HepG2 (cell line): ENCODE measurements at regions not wholly inside any gene's neighbourhood (a gene's known extent, or its start where the extent isn't known, plus 50 kb on each side); places are given as distances from the start of the nearest gene placed in this dataset.

Experiments
- ATAC-seq: fragments of 200-7000 bp; cut with Tn5 transposase; 3 replicates; pipeline ENCODE4 v1.9.1; 2020; ENCODE audit warnings: mild to moderate bottlenecking, moderate library complexity
- BruUV-seq: library from RNA; stranded (reverse); fragments of 400-500 nt; replicated peaks from 2 replicates; lab custom pipeline; 2021; lab: Mats Ljungman, UMichigan
- CTCF ChIA-PET: fragments of 300-600 bp; formaldehyde crosslinking; extraction: SDS; loops from one replicate; lab custom pipeline; 2021; ENCODE audit warnings: low total read pairs, inconsistent platforms, low intra/inter-chr PET ratio; lab: Yijun Ruan, JAX
- POLR2A ChIA-PET: fragments of 350-600 bp; sonication (Branson Sonifier 250); formaldehyde crosslinking; loops from one replicate; lab custom pipeline; 2020; ENCODE audit warnings: antibody characterized with exemption, inconsistent platforms; lab: Yijun Ruan, JAX
- DNase-seq: peaks from one replicate; pipeline ENCODE4 v3.0.0-alpha.2; 2015; ENCODE audit warnings: low spot score
- FAIRE-seq: peaks from 3 replicates; lab custom pipeline; 2011; peaks lifted over from hg19 to GRCh38; lab: Jason Lieb, UNC
- H2AFZ ChIP-seq: one replicate; pipeline ENCODE4 v1.6.1; 2011; ENCODE audit warnings: low read length, inconsistent platforms
- H3K27ac ChIP-seq: fragments of 300-600 bp; 3 replicates; pipeline ENCODE4 v1.8.0; 2011; ENCODE audit warnings: mixed run types, mild to moderate bottlenecking, mixed read lengths, low read length, inconsistent platforms; ENCODE audit not compliant: insufficient read depth; ENCODE audit errors: extremely low read length
- H3K27me3 ChIP-seq, 2 experiments: fragments of 200-600 bp in 1 of 2; 2 replicates in 1 of 2; 3 replicates in 1 of 2; pipeline versions ENCODE4 v1.6.0 to v1.8.0; 2011; ENCODE audit warnings: low read length in 2 of 2, mild to moderate bottlenecking in 2 of 2, moderate library complexity in 2 of 2, inconsistent platforms in 1 of 2; ENCODE audit not compliant: insufficient read depth in 2 of 2, control insufficient read depth in 1 of 2
- H3K36me3 ChIP-seq, 2 experiments: fragments of 200-600 bp in 1 of 2; replicated peaks in 1 of 2; 2 replicates in 1 of 2; 3 replicates in 1 of 2; pipeline versions ENCODE4 v1.5.1 to v1.8.0; 2011; ENCODE audit warnings: low read length in 2 of 2, inconsistent platforms in 1 of 2; ENCODE audit not compliant: insufficient read depth in 2 of 2, control insufficient read depth in 1 of 2
- H3K4me1 ChIP-seq: 2 replicates; pipeline ENCODE4 v1.5.1; 2012; ENCODE audit warnings: low read length, inconsistent platforms; ENCODE audit not compliant: insufficient read depth
- H3K4me2 ChIP-seq: 2 replicates; pipeline ENCODE4 v1.6.0; 2011; ENCODE audit warnings: low read depth, low read length, inconsistent platforms
- H3K4me3 ChIP-seq, 3 experiments: fragments of 200-600 bp in 1 of 3; sonication (generic), shearing (Covaris generic) in 1 of 3; replicated peaks in 1 of 3; 2 replicates each; pipeline ENCODE4 v1.5.1; 2011 to 2016; ENCODE audit warnings: low read length in 3 of 3, inconsistent platforms in 2 of 3, low read depth in 2 of 3, mild to moderate bottlenecking in 2 of 3, control low read depth in 1 of 3, mixed read lengths in 1 of 3; ENCODE audit not compliant: insufficient read depth in 1 of 3
- H3K79me2 ChIP-seq: one replicate; pipeline ENCODE4 v1.6.1; 2011; ENCODE audit warnings: low read length, inconsistent platforms; ENCODE audit not compliant: insufficient read depth
- H3K9ac ChIP-seq: 2 replicates; pipeline ENCODE4 v1.6.0; 2011; ENCODE audit warnings: mild to moderate bottlenecking, low read depth, low read length, inconsistent platforms; ENCODE audit not compliant: insufficient read depth
- H3K9me3 ChIP-seq: 2 replicates; pipeline ENCODE4 v1.5.1; 2012; ENCODE audit warnings: mild to moderate bottlenecking, low read length
- H4K20me1 ChIP-seq: 2 replicates; pipeline ENCODE4 v1.6.0; 2011; ENCODE audit warnings: inconsistent platforms, mild to moderate bottlenecking, low read length, moderate library complexity; ENCODE audit not compliant: insufficient read depth
- ARID2 ChIP-seq: sonication (generic); formaldehyde crosslinking; IDR thresholded peaks from 2 replicates; pipeline ENCODE4 v1.8.1; 2022; ENCODE audit warnings: mild to moderate bottlenecking, missing genetic modification reagents, borderline replicate concordance
- ARNTL ChIP-seq: sonication (generic); formaldehyde crosslinking; IDR thresholded peaks from 2 replicates; pipeline ENCODE4 v1.4.0; 2020; ENCODE audit warnings: mild to moderate bottlenecking, missing genetic modification reagents
- FOXC1 ChIP-seq: sonication (generic); formaldehyde crosslinking; IDR thresholded peaks from 2 replicates; pipeline ENCODE4 v1.8.0; 2022; ENCODE audit warnings: mild to moderate bottlenecking, missing genetic modification reagents, borderline replicate concordance
- HDAC2 ChIP-seq: sonication (generic); formaldehyde crosslinking; IDR thresholded peaks from 2 replicates; pipeline ENCODE4 v1.4.0; 2020; ENCODE audit warnings: missing genetic modification reagents
- KLF9 ChIP-seq: IDR thresholded peaks from 2 replicates; pipeline ENCODE4 v1.6.1; 2016; ENCODE audit warnings: low read depth
- NFYB ChIP-seq: sonication (generic); formaldehyde crosslinking; IDR thresholded peaks from 2 replicates; pipeline ENCODE4 v1.4.0; 2020; ENCODE audit warnings: missing genetic modification reagents
- ZBTB7B ChIP-seq: sonication (generic); formaldehyde crosslinking; IDR thresholded peaks from 2 replicates; pipeline ENCODE4 v1.4.0; 2020; ENCODE audit warnings: missing genetic modification reagents
- WGBS: methylation state at CpG from one replicate; pipeline ENCODE4 v1.1.6; 2017; ENCODE audit warnings: low lambda C conversion rate; 5-methylcytosine and 5-hydroxymethylcytosine counted together
- in situ Hi-C: cut with HindIII; loops from 2 replicates; pipeline ENCODE4 v1.10.0; 2017; ENCODE audit warnings: low pct_unique_long_range_greater_than_20kb; ENCODE audit not compliant: extremely low pct_ligation_motif_present
- intact Hi-C: fragments of 100-400 bp; cut with micrococcal nuclease; formaldehyde crosslinking; loops from one replicate; pipeline ENCODE4 v1.10.0; 2022; ENCODE audit not compliant: unreplicated experiment
- TF ChIP-seq, protein P1 (sequence below): sonication (generic); formaldehyde crosslinking; IDR thresholded peaks from 2 replicates; pipeline ENCODE4 v1.8.0; 2022; ENCODE audit warnings: low read depth, missing genetic modification reagents
- TF ChIP-seq, protein P2 (sequence below): sonication (generic); formaldehyde crosslinking; IDR thresholded peaks from 2 replicates; pipeline ENCODE4 v1.9.0; 2021; ENCODE audit warnings: missing genetic modification reagents, borderline replicate concordance

DNA sequence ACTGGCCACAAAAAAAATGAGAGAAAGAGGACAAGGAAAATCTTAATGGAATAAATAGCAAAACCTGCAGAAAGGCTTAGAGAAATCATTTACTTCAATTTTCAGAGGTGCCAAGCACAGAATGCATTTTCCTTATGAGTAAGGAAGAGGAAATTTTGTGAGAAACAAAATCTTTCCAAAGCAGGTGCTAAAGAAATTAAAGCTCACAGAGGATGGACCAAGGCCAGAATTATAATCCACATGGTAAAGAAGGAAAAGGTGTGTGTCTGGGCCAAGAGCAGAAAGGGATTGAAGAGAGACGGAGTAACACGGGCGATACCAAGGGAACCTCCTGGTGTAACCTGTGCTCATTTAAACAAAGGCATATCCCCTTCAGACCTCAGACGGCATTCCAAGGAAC, 340.0 kb upstream of the NFIA start:
- CTCF ChIA-PET = no interaction called here
- POLR2A ChIA-PET = no interaction called here
- TF ChIP-seq, protein P1, sequence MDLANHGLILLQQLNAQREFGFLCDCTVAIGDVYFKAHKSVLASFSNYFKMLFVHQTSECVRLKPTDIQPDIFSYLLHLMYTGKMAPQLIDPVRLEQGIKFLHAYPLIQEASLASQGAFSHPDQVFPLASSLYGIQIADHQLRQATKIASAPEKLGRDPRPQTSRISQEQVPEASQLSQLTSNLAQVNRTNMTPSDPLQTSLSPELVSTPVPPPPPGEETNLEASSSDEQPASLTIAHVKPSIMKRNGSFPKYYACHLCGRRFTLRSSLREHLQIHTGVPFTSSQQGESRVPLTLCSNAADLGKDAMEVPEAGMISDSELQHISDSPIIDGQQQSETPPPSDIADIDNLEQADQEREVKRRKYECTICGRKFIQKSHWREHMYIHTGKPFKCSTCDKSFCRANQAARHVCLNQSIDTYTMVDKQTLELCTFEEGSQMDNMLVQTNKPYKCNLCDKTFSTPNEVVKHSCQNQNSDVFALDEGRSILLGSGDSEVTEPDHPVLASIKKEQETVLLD (CRISPR knock-in tag) = no peak
- TF ChIP-seq ARNTL (CRISPR knock-in tag) = no peak
- TF ChIP-seq FOXC1 = no peak
- TF ChIP-seq, protein P2, sequence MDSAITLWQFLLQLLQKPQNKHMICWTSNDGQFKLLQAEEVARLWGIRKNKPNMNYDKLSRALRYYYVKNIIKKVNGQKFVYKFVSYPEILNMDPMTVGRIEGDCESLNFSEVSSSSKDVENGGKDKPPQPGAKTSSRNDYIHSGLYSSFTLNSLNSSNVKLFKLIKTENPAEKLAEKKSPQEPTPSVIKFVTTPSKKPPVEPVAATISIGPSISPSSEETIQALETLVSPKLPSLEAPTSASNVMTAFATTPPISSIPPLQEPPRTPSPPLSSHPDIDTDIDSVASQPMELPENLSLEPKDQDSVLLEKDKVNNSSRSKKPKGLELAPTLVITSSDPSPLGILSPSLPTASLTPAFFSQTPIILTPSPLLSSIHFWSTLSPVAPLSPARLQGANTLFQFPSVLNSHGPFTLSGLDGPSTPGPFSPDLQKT (CRISPR knock-in tag) = no peak
- TF ChIP-seq HDAC2 (CRISPR knock-in tag) = no peak
- TF ChIP-seq NFYB (CRISPR knock-in tag) = no peak
- no peak for TF ChIP-seq ZBTB7B (CRISPR knock-in tag)
- TF ChIP-seq KLF9 = no peak
- no peak for TF ChIP-seq ARID2

More for the DNA sequence above, 340.0 kb upstream of the NFIA start:
- H3K27me3 ChIP-seq = no peaks in the 10 kb centered on the region
- intact Hi-C loops (no loop called here), in situ Hi-C loops (no loop called here)
- H3K4me1 ChIP-seq = no peaks in the 10 kb centered on the region
- WGBS = 67% methylated on average over 4 of the region's 4 CpGs
- ATAC-seq (no peak), FAIRE-seq (no peak), DNase-seq (no peak)
- no peak overlapping the region for H3K4me3 ChIP-seq
- H4K20me1 ChIP-seq = no peaks in the 10 kb centered on the region
- no peaks in the 10 kb centered on the region for H3K36me3 ChIP-seq
- H3K79me2 ChIP-seq = no peaks in the 10 kb centered on the region
- H2AFZ ChIP-seq = no peak overlapping the region
- BruUV-seq = no TSS peak
- H3K4me2 ChIP-seq = no peak overlapping the region
- H3K27ac ChIP-seq = no peak overlapping the region
- no peak overlapping the region for H3K9ac ChIP-seq
- no peaks in the 10 kb centered on the region for H3K9me3 ChIP-seq
